Natural killer cell treated with Interleukin-12 subunit alpha and Interleukin-12 subunit beta and Interleukin-15 and Interleukin-18, amount 100 ng/mL, for 72 hours (primary cell): ENCODE measurements at regions not wholly inside any gene's neighbourhood (a gene's known extent, or its start where the extent isn't known, plus 50 kb on each side); places are given as distances from the start of the nearest gene placed in this dataset.

Experiments
- ATAC-seq, 2 donors: fragments of 150-1000 bp; cut with Tn5 transposase in 1 of 2; sonication (Bioruptor Pico), chemical (Tn5 transposase) in 1 of 2; 2 replicates each; pipeline ENCODE4 v1.10.0; 2021
- DNase-seq: peaks from one replicate; pipeline ENCODE4 v3.0.0; 2022; ENCODE audit warnings: low spot score
- H3K27ac Mint-ChIP-seq, 2 donors: 1 replicate in 1 of 2; 2 replicates in 1 of 2; pipeline ENCODE4 v1.8.0; 2022; ENCODE audit warnings: mixed read lengths in 2 of 2, mild to moderate bottlenecking in 1 of 2, moderate library complexity in 1 of 2
- H3K27me3 Mint-ChIP-seq, 2 donors: 1 replicate in 1 of 2; 2 replicates in 1 of 2; pipeline ENCODE4 v1.8.0; 2022; ENCODE audit warnings: mixed read lengths in 2 of 2
- H3K36me3 Mint-ChIP-seq: one replicate; pipeline ENCODE4 v1.8.0; 2022; ENCODE audit warnings: mixed read lengths
- H3K4me1 Mint-ChIP-seq, 2 donors: 1 replicate in 1 of 2; 2 replicates in 1 of 2; pipeline ENCODE4 v1.8.0; 2022; ENCODE audit warnings: low read depth in 2 of 2, mixed read lengths in 2 of 2, mild to moderate bottlenecking in 1 of 2
- H3K4me3 Mint-ChIP-seq: one replicate; pipeline ENCODE4 v1.8.0; 2022; ENCODE audit warnings: mixed read lengths
- H3K9me3 Mint-ChIP-seq: 2 replicates; pipeline ENCODE4 v1.8.0; 2022; ENCODE audit warnings: mixed read lengths

- Mint-ChIP-seq H3K27me3 (no peaks in the 10 kb centered on the region), H3K9me3 (peaks cover 13% of the 10 kb centered on the region), H3K27ac (no peak overlapping the region), H3K4me3 (no peak overlapping the region), H3K4me1 (peaks cover 5 to 7% of the 10 kb centered on the region in 2 donors), H3K36me3 (no peaks in the 10 kb centered on the region)
- DNase-seq, result no peak
- no peak for ATAC-seq
These were observed 522.9 kb upstream of the SLIT2 start for GRCh38 chr4:19728773-19729172.

GRCh38 chr4:19727141-19727540 lies 524.6 kb upstream of the SLIT2 start:
- no peak for ATAC-seq
- Mint-ChIP-seq H3K4me1 (peaks cover 5 to 7% of the 10 kb centered on the region in 2 donors), H3K27me3 (no peaks in the 10 kb centered on the region), H3K36me3 (peaks cover 4% of the 10 kb centered on the region), H3K27ac (no peak overlapping the region), H3K4me3 (no peak overlapping the region), H3K9me3 (peaks cover 25% of the 10 kb centered on the region)
- DNase-seq, result no peak

GRCh38 chr4:19725130-19725529 lies 526.6 kb upstream of the SLIT2 start:
- Mint-ChIP-seq H3K27me3 (no peaks in the 10 kb centered on the region), H3K4me3 (no peak overlapping the region), H3K27ac (no peak overlapping the region), H3K4me1 (peaks cover 5 to 7% of the 10 kb centered on the region in 2 donors), H3K36me3 (peaks cover 4% of the 10 kb centered on the region), H3K9me3 (peaks cover 27% of the 10 kb centered on the region)
- DNase-seq (no peak), ATAC-seq (no peak)

- H3K4me1 Mint-ChIP-seq, result no peaks in the 10 kb centered on the region
- ATAC-seq (no peak), DNase-seq (no peak)
- no peak overlapping the region for H3K27ac Mint-ChIP-seq
- H3K36me3 Mint-ChIP-seq, result peaks cover 4% of the 10 kb centered on the region
- no peak overlapping the region for H3K4me3 Mint-ChIP-seq
- H3K9me3 Mint-ChIP-seq, result peaks cover 20% of the 10 kb centered on the region
- no peaks in the 10 kb centered on the region for H3K27me3 Mint-ChIP-seq
These were observed 529.3 kb upstream of the SLIT2 start for GRCh38 chr4:19722404-19722803.

- H3K27ac Mint-ChIP-seq, result no peak overlapping the region
These were observed 530.1 kb upstream of the SLIT2 start for GRCh38 chr4:19721587-19721986.

GRCh38 chr4:19720610-19721009 lies 531.1 kb upstream of the SLIT2 start:
- Mint-ChIP-seq H3K36me3 (peaks cover 4% of the 10 kb centered on the region), H3K27me3 (no peaks in the 10 kb centered on the region), H3K9me3 (peaks cover 21% of the 10 kb centered on the region), H3K4me3 (no peak overlapping the region), H3K27ac (no peak overlapping the region), H3K4me1 (no peaks in the 10 kb centered on the region)
- no peak for DNase-seq
- ATAC-seq, result no peak

More at GRCh38 chr4:19721587-19721986, 530.1 kb upstream of the SLIT2 start:
- H3K36me3 Mint-ChIP-seq, result peaks cover 4% of the 10 kb centered on the region
- no peaks in the 10 kb centered on the region for H3K27me3 Mint-ChIP-seq
- no peak overlapping the region for H3K4me3 Mint-ChIP-seq
- ATAC-seq (no peak), DNase-seq (no peak)
- peaks cover 24% of the 10 kb centered on the region for H3K9me3 Mint-ChIP-seq
- H3K4me1 Mint-ChIP-seq, result no peaks in the 10 kb centered on the region

GRCh38 chr4:19720190-19720589 lies 531.5 kb upstream of the SLIT2 start:
- no peak for ATAC-seq
- Mint-ChIP-seq H3K9me3 (peaks cover 21% of the 10 kb centered on the region), H3K27me3 (no peaks in the 10 kb centered on the region), H3K4me3 (no peak overlapping the region), H3K27ac (no peak overlapping the region), H3K36me3 (peaks cover 4% of the 10 kb centered on the region), H3K4me1 (no peaks in the 10 kb centered on the region)
- no peak for DNase-seq

GRCh38 chr4:19711871-19712270 lies 539.8 kb upstream of the SLIT2 start:
- no peaks in the 10 kb centered on the region for H3K4me1 Mint-ChIP-seq
- H3K27me3 Mint-ChIP-seq, result no peaks in the 10 kb centered on the region
- H3K27ac Mint-ChIP-seq, result no peak overlapping the region
- ATAC-seq, result no peak
- peaks cover 12% of the 10 kb centered on the region for H3K36me3 Mint-ChIP-seq
- H3K9me3 Mint-ChIP-seq, result peaks cover 36% of the 10 kb centered on the region
- DNase-seq, result no peak
- H3K4me3 Mint-ChIP-seq, result no peak overlapping the region

- no peak overlapping the region for H3K27ac Mint-ChIP-seq
- peaks cover 29% of the 10 kb centered on the region for H3K9me3 Mint-ChIP-seq
- H3K4me1 Mint-ChIP-seq, result no peaks in the 10 kb centered on the region
- ATAC-seq (no peak), DNase-seq (no peak)
- H3K36me3 Mint-ChIP-seq, result peaks cover 6% of the 10 kb centered on the region
- H3K4me3 Mint-ChIP-seq, result no peak overlapping the region
- no peaks in the 10 kb centered on the region for H3K27me3 Mint-ChIP-seq
These were observed 543.8 kb upstream of the SLIT2 start for GRCh38 chr4:19707876-19708275.

GRCh38 chr4:19703391-19703790 lies 548.3 kb upstream of the SLIT2 start:
- Mint-ChIP-seq H3K27me3 (no peaks in the 10 kb centered on the region), H3K4me1 (no peaks in the 10 kb centered on the region), H3K27ac (no peak overlapping the region), H3K9me3 (peaks cover 28% of the 10 kb centered on the region), H3K4me3 (no peak overlapping the region), H3K36me3 (no peaks in the 10 kb centered on the region)
- ATAC-seq, result no peak
- no peak for DNase-seq

GRCh38 chr4:19700992-19701391 lies 550.7 kb upstream of the SLIT2 start:
- Mint-ChIP-seq H3K9me3 (peaks cover 28% of the 10 kb centered on the region), H3K27ac (no peak overlapping the region), H3K27me3 (no peaks in the 10 kb centered on the region), H3K4me3 (no peak overlapping the region), H3K36me3 (no peaks in the 10 kb centered on the region), H3K4me1 (no peaks in the 10 kb centered on the region)
- DNase-seq (no peak), ATAC-seq (no peak)

GRCh38 chr4:19698961-19699360 lies 552.7 kb upstream of the SLIT2 start:
- Mint-ChIP-seq H3K4me1 (no peaks in the 10 kb centered on the region), H3K4me3 (no peak overlapping the region), H3K36me3 (no peaks in the 10 kb centered on the region), H3K27ac (no peak overlapping the region), H3K9me3 (peaks cover 25% of the 10 kb centered on the region), H3K27me3 (no peaks in the 10 kb centered on the region)
- DNase-seq (no peak), ATAC-seq (no peak)

GRCh38 chr4:19694812-19695211 lies 556.9 kb upstream of the SLIT2 start:
- Mint-ChIP-seq H3K9me3 (peaks cover 14% of the 10 kb centered on the region), H3K4me1 (no peaks in the 10 kb centered on the region), H3K4me3 (no peak overlapping the region), H3K27ac (no peak overlapping the region), H3K36me3 (no peaks in the 10 kb centered on the region), H3K27me3 (no peaks in the 10 kb centered on the region)
- ATAC-seq, result no peak
- DNase-seq, result no peak

- no peaks in the 10 kb centered on the region for H3K27me3 Mint-ChIP-seq
- no peak for ATAC-seq
- H3K9me3 Mint-ChIP-seq, result peaks cover 19% of the 10 kb centered on the region
- H3K36me3 Mint-ChIP-seq, result no peaks in the 10 kb centered on the region
- H3K4me1 Mint-ChIP-seq, result no peaks in the 10 kb centered on the region
- no peak for DNase-seq
- no peak overlapping the region for H3K4me3 Mint-ChIP-seq
- H3K27ac Mint-ChIP-seq, result no peak overlapping the region
These were observed 557.7 kb upstream of the SLIT2 start for GRCh38 chr4:19693936-19694570.

- H3K4me1 Mint-ChIP-seq, result no peaks in the 10 kb centered on the region
- DNase-seq (no peak), ATAC-seq (no peak)
- H3K36me3 Mint-ChIP-seq, result no peaks in the 10 kb centered on the region
- no peaks in the 10 kb centered on the region for H3K27me3 Mint-ChIP-seq
- peaks cover 19% of the 10 kb centered on the region for H3K9me3 Mint-ChIP-seq
- no peak overlapping the region for H3K27ac Mint-ChIP-seq
- H3K4me3 Mint-ChIP-seq, result no peak overlapping the region
These were observed 562.2 kb upstream of the SLIT2 start for GRCh38 chr4:19689511-19689910.
